ENCODE measurements at regions not wholly inside any gene's neighbourhood (a gene's known extent, or its start where the extent isn't known, plus 50 kb on each side); places are given as distances from the start of the nearest gene placed in this dataset.
"Not testable (repeated sequence)": the region's sequence is repeated elsewhere in the genome, so short reads cannot be mapped to it uniquely, and the experiment has no call there.

DNA sequence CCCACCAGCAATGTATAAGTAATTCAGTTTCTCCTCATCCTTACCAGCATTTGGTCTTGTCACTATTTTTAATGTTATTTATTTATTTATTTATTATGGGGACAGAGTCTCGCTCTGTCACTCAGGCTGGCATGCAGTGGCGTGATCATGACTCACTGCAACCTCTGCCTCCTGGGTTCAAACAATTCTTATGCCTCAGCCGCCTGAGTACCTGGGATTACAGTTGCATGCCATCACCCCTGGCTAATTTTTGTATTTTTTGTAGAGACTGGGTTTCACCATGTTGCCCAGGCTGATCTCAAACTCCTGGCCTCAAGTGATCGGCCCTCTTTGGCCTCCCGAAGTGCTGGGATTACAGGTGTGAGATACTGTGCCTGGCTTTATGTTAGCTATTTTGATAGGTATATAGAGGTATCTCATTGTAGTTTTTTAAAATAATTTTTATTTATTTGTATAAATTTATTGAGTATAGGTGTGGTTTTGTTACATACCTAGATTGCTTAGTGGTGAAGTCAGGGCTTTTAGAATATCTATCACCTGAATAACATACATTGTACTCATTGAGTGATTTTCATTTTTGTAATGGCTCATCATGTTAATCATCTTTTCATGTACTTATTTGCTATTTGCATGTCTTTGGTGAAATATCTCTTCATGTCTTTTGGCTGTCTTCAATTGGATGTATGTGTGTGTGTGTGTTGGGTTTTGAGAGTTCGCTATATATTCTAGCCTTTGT, 53.3 kb downstream of the TANC2 start:
- DNase-seq (ENCODE audit: low spot score) = no peak

DNA sequence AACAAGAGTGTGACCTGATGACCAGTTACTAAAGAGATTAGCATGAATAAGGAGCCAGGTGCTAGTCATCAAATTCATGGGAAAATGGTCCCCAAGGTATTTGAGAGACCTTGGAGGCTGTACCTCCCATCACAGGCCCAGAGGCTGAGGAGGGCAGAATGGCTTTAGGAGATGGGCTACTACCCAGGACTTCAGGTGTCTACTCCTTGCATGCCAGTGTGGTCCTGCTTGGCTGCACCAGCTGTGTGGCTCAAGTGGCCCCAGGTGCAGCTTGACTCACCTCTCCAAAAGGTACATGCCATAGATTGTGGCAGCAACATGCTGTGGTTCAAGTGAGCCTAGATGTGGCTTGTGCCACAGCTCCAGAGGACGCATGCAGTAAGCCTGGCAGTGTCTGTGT, 56.5 kb downstream of the TANC2 start:
- DNase-seq (ENCODE audit: low spot score) = no peak

DNA sequence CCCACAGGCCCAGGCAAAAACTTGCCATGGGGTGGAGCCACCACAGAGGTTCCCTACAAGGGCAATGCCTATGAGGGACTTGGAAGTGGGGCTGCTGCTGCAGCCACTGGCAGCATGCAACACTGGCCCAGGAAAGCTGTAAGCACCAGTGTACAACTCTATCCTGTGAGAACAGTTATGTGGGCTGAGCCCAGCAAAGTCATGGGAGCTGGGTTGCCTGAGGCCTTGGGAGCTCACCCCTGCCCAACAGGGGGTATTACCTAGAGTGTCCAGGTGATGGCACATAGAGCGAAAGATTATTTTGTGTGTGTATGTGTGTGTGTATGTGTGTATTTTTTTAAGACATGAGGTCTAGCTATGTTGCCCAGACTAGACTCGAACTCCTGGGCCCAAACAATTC, 57.0 kb downstream of the TANC2 start:
- DNase-seq (ENCODE audit: low spot score) = no peak

DNA sequence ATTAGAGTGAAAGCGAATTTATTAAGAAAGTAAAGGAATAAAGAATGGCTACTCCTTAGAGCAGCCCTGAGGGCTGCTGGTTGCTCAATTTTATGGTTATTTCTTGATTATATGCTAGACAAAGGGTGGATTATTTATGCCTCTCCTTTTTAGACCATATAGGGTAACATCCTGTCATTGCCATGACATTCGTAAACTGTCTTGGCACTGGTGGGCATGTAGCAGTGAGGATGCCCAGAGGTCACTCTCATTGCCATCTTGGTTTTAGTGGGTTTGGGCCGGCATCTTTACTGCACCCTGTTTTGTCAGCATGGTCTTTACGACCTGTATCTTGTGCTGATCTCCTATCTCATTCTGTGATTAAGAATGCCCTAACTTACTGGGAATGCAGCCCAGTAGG, 58.2 kb downstream of the TANC2 start:
- DNase-seq (ENCODE audit: low spot score) = no peak

DNA sequence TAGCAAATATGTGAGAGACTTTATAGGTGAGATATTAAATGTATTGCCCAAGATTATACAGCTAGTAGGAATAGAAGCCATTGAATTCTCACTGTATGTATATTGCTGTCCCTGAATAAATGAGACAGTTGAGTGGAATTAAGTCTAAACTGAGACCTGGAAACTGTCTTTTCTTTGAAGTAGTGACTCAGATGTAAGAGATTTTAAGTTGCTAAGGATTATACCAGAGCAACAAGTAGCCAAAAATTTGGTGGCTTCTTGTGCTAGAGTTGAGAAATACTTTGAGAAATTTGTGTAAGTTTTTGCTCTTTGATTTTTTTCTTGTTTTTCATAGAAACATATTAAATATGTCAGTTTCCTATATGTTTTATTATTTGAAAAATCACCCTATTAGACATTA, 58.7 kb downstream of the TANC2 start:
- DNase-seq (ENCODE audit: low spot score) = no peak

DNA sequence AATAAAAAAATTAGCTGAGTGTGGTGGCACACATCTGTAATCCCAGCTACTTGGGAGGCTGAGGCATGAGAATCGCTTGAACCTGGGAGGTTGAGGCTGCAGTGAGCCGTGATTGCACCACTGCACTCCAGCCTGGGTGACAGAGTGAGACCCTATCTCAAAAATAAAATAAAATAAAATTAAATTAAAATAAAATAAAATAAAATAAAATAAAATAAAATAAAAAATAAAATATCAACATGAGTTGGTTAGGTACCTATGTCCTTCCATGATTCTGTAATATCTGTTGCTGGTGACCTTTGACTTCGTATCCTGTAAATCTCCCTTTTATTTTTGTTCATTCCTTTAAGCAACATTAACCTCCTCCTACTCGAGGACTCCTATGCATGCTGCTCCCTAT, 59.6 kb downstream of the TANC2 start:
- DNase-seq (ENCODE audit: low spot score) = not testable (repeated sequence)

DNA sequence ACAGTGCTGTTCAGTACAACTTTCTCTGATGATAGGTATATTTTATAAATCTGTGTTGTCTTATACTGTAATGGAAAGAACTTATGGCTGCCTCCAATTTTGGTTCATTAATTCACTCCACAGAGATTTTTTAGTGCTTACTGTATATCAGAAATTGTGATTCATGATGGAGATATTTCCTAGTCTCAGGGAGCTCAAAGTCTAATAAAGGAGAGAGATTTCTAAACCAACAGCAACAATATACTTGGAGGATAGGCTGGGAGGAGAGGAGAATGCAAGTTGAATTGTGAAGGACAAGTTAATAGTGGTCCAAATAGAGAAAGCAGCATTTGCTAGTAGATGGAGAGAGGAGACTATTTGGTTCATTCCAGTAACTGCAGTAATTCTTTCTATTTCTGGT, 63.5 kb downstream of the TANC2 start:
- DNase-seq (ENCODE audit: low spot score) = no peak

DNA sequence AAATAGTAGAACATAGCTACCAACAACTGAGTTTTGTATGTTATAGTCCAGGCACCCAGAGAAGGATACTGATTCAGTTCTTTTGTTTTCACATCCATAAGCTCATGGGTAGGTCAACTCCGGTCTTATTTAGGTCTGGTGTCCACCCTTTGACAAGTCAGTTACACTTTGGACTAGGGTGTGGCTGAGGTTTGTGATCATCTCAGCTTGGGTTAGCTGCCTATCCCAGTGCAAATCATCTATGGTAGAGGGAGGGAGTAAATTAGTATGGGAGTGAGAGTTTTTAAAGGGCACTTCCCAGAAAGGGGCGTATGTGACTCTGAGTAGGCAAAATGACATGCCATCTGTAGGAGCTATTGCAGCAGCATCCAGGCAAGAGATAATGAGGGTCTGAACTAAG, 66.1 kb downstream of the TANC2 start:
- DNase-seq (ENCODE audit: low spot score) = no peak

DNA sequence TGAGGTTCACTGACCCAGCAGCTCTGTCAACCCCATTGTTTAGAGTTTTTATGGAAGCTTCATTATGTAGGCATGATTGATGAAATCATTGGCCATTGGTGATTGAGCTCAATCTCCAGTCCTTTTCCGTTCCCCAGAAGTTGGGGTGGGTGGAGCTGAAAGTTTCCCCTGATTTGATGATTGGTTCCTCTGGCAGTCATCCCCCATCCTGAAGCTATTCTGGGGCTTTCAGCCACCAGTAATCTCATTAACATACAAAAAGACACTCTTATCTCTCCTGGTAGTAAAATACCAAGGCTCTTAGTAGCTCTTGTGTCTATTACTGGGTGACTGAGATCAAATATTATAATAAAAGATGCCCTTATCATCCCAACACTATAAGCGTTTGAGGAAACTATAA, 67.1 kb downstream of the TANC2 start:
- DNase-seq (ENCODE audit: low spot score) = no peak

DNA sequence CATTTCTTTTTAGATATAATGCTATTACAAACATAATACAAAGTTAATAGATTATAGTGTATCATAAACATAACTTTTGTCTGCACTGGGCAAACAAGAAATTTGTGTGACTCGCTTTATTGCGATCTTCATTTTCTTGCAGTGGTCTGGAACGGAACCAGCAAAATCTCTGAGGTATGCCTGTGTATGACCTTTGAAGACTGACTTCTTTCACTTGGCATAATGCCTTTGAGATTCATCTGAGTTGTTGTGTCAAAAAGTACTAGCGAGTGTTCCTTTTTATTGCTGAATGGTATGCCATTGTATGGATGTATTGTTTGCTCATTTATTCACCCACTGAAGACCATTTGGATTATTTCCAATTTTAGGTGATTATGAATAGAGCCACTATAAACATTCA, 69.2 kb downstream of the TANC2 start:
- no peak for DNase-seq (ENCODE audit: low spot score)

DNA sequence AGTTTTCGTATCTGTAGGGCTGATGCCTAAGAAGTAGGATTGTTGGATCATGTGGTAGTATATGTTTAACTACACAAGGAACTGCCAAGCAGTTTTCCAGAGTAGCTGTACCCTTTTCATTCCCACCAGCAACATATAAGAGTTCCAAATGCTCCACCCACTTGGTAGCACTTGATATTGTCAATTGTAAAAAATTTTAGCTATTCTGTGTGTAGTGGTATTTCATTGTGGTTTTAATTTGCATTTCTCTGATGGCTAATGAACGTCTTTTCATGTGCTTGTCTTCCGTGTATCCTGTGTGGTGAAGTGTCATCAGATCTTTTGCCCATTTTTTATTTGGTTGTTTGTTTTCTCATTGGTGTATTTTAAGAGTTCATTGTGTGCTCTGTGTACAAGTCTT, 69.7 kb downstream of the TANC2 start:
- no peak for DNase-seq (ENCODE audit: low spot score)

DNA sequence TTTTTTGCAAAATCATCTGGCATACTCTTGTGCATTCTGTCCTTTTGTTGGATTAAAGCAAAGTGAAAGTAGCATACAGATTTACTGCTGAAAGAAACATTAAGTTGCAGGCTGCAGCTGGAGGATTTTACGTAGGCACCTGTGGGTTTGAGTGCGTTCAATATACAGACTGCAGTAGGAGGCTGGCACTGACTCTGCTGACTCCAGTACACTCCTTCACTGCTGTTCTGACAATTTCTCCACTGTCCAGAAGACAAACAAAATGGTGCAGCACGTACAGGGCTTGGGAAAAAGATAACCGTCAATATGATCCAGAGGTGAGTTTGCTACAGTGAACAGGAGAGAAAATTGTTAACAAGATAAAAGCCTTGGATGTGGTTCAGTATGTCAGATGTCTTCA, 73.3 kb downstream of the TANC2 start:
- no peak for DNase-seq (ENCODE audit: low spot score)

DNA sequence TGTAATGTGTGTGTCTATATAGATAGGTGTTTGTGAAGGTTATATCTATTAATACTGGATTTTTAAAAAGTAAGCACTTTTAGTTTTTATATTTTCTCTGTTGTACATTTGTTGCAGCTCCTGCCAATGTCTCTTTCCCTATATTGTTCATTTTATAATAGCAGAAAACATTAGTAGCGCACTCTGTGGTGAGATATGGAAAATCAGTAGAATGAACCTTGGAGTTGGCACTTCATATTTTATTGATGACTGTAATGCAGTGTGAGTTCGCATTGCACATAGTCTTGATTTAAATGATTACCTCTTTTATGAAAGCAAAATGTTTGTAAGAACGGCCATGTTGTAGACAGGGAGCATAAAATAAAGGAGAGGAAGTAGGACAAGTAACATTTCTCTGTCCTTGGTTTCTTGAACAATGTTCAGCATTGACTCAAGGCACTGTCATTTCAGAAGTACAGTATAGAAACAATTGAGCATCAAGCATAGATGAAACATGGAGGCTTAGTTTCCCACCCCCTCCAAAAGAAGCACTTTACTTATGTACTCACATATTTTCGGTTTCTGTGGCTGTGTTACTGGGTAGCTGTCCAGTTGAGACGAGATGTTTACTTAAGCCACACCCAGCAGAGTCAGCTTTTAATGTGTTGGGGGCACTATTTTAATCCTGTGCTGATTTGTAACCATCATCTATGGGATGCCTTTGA, 74.0 kb downstream of the TANC2 start:
- DNase-seq (ENCODE audit: low spot score) = no peak

DNA sequence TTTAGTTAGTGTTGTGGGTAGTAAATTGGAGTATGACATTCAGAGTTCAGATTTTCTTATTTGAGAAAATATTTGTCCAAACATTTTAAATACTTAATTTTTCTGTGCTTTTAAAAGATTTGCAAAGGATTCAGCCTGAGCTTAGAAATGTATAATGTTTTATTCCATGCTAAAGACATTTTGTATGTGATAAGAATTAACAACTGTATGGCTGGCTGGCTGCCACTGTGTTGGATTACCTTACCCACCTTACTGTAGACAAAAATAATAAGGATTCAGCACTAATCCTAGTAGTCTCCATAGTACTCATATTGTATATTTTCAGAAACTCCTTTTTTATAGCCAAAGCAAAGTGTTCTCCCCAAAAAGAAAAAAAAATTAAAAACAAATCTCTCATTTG, 74.8 kb downstream of the TANC2 start:
- no peak for DNase-seq (ENCODE audit: low spot score)

DNA sequence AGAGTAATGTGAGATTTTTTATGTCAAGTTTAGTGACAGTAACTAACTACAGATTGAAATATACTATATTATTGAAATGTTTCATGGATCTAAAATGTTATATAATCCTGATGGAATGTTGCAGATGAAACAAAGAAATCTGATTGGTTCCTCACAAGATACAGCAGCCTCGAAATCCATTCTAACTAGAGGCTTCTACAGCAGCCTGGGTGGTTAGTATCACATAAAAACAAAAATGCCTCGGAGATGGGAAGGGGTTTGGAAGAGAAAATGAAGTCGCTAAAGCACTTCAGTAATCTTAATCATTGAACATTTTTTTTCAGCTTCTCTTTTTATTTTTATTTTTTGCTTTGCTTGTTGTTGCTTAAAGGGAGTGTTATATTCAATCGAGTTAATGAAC, 75.2 kb downstream of the TANC2 start:
- DNase-seq (ENCODE audit: low spot score) = no peak

DNA sequence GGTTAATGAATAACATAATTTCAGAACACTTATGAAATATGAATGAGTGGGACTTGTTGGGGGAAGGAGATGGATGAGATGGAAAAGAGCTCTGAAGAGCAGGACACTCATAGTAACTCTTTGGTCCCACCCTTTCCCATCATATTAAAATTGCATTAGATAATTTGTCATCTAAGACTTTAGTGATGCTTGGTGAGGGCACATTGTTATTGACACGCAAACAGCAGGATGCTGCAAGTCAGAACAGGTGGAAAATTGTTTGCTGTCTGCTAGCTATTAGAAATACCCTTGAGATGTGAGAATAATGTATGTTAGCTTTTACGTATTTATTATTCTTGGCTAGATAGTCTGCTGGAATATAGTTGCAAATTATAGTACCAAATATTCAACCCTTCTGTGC, 75.7 kb downstream of the TANC2 start:
- DNase-seq (ENCODE audit: low spot score) = no peak

DNA sequence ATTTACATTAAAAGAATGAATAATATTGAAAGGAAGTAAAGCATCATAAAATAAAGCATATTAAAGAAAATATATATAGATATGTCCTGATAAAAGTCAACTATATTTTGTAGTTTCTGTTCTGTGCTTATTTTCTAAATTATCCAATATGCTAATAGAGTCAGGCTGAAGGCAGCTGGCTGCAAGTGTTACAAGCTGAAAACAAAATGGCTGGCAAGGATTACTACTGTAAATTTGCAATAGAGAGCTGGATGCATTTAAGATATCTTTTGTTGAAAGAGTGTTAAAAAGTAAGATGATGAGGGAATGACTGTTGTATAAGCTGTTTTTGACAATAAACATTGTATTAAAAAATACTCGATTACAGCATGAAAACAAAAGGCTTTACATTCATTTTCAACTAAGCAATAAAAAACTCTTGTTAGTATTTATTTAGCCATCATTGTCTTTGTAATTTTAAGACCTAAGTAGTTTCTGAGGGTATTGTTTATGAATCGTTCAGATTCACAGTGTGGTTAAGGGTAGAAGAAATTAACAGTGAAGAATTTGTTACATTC, 76.3 kb downstream of the TANC2 start:
- no peak for DNase-seq (ENCODE audit: low spot score)

DNA sequence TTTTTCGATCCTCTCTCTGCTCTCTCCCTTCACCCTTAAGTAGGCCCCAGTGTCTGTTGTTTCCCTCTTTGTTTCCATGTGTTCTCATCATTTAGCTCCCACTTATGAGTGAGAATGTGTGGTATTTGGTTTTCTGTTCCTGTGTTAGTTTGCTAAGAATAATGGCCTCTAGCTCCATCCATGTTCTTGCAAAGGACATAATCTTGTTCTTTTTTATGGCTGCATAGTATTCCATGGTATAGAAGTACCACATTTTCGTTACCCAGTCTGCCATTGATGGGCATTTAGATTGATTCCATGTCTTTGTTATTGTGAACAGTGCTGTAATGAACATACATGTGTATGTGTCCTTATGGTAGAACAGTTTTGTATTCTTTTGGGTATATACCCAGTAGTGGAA, 91.5 kb downstream of the TANC2 start:
- DNase-seq (ENCODE audit: low spot score) = not testable (repeated sequence)

DNA sequence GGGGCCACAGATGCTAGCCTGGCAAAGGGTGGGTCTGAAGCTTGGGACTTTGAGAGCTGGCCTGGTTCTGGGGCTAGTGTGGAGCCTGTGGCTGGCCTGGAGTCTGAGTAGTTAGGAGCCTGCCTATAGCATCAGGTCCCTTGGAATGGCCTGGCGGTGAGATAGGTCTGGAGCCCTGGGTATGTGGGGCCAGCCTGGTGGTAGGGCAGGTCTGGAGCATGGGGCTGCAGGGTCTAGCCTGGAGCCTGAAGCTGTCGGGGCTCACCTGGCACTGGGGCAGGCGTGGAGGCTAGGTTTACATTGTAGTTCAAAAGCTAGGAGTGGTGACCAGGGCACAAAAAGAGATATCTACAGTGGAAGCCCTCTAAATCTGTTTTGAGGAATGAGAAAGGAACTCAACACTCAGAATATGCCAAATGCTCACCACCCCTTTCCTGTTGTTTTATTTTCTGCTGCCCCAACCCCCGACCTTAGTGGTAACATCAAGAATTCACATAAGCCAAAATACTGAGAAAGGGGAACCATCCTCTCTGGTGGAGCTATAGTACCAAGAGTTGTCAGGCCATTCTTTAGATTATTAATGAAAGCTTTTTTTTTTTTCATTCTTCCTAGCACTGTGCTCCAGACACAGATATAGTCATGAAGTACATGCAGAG, 100.3 kb downstream of the TANC2 start:
- DNase-seq (ENCODE audit: low spot score) = no peak

DNA sequence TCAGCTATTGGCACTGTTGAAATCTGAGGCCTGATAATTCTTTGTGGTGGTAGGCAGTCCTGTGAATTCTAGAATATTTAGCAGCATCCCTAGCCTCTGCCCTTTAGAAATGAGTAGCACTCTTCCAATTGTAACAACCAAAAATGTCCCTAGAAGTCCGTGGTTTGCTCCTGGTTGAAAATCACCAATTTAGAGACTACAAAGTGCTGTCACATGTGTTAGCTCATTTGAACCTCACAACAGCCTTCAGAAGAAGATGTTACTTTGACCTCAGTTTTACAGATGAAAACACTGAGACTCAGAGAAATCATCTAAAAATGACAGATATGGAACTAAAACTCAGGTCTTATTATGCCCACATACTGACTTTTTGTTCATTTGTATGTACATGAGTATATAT, 103.2 kb downstream of the TANC2 start:
- no peak for DNase-seq (ENCODE audit: low spot score)

DNA sequence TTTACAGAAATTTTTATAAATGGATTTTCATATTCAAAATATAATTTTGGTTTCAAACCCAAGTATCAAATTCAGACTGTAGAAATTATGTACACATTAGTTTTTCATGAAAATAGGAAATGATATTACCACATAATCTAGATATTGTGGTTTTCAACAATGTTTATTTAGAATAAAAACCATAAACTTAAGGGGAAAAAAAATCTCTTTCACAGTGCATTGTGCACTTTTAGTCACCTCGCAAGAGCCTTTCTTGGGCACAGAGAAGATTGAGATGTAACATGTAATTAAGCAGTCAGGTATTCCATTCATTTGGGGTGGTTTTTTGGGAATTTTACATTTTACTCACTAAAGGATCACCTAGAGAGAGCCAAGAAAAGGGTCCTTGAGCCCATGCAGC, 104.0 kb downstream of the TANC2 start:
- DNase-seq (ENCODE audit: low spot score) = no peak

DNA sequence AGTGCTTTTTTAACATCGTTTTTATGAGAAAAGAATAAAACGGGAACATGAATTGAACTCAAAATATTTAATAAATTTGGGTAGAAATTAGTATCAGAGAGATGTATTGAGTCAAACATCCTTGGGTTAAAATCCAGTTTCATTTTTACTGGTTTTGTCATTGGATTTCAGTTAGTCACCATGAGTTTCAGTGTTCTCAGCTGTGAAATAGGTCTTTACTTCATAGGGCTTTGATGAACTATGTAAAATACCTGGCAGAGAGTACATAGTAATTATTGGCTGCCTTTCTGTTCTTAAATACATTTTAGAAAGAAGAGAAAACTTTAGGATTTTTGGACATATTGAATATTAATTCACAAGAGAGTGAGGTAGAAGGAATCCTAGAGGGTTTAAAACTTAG, 105.8 kb downstream of the TANC2 start:
- DNase-seq (ENCODE audit: low spot score) = no peak

DNA sequence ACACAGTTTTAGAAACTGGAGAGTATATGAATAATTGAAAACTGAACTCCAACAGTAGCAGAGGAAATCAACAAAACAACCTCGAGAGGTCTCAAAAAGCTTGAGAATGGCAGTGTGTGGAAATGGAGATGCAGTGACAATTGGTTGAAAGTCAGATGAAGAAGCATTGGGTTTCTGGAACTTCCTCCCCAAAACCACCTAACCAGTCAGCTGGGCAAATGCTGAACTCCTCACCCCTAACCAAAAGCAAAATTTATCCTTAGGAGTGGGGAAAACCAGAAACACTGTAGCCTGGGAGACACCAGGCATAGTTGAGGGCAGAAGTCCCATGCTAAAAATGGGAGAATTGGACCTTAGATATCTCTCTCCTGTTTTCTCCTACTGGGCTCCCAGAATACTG, 109.9 kb downstream of the TANC2 start:
- no peak for DNase-seq (ENCODE audit: low spot score)

All from HuH-7 (cell line).